NCI-H1092 treated with DMSO at 0.1 percent for 48 hours (cell line): ENCODE measurements at regions not wholly inside any gene's neighbourhood (a gene's known extent, or its start where the extent isn't known, plus 50 kb on each side); places are given as distances from the start of the nearest gene placed in this dataset.

ENCODE experiments used
- DNase-seq: peaks from one replicate; lab custom pipeline; 2025; lab: John Stamatoyannopoulos, UW

DNA sequence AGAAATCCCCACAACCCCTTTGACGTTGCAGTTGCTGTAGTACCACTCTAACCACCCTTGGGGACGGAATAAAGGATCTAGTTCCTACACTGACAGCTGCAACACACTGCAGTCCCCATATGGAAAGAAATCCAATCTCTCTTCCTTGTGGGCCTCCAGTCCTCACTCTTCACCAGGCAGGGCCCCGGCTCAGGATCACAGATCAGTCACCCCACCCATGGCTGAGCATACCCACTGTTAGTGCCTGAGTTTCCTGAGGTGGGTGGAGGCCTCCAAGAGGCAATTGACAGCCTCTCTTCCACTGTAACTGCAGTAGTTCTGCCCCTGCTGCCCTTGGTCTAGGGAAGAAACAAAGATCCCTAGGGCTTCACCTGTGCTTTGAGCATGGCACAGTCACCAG is 670.0 kb upstream of the CDH2 start:
- no peak for DNase-seq

DNA sequence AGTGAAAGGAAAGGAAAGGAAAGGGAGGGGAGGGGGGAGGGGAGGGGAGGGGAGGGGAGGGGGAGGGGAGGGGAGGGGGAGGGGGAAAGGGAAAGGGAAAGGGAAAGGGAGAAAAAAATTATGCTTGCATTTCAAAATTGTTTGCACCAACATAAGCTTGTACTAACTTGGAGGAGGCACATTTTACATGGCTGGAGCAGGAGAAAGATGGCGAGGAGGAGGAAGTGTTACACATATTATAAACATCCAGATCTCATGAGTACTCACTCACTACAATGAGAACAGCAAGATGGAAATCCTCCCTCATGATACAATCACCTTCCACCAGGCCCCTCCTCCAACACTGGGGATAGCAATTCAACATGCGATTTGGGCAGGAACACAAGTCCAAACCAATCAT is 660.2 kb upstream of the CDH2 start:
- no peak for DNase-seq

- no peak for DNase-seq
These were observed 658.0 kb upstream of the CDH2 start for GRCh38 chr18:28834889-28835288.

DNA sequence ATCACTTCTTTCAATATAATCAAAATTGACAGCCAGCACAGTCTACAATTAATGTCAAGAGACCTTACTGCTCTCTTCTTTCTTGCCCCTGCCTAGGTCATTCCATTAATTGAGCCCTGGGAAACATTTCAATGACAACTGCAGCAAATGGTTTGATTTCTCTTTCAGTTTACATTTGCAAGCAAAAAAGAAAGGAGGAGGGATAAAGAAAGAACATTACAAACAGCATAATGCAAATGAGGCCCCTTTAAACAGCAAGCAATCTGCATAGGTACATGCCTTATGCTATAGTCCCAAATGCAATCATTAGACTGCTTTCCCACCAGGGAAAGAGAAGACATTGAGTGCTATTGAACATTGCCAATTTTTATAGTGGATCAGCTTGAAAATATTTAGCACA is 655.0 kb upstream of the CDH2 start:
- no peak for DNase-seq

DNA sequence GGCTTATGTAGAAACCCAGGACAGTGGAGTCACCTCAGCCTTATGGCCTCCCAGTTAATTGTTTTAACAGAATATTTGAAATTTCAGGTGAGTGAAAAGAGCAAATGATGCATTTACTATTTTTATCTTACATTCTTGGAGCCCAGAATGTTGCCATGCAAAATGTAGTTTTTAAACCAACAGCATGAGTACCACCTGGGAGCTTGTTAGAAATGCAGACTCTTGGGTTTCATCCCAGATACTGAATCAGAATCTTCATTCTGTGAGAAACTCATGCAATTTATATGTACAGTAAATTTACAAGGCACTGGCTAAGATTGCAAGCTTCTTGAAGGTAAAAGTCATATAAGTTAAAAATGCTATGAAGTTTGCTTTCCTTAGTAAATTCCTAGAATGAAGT is 654.5 kb upstream of the CDH2 start:
- DNase-seq, result no peak

GRCh38 chr18:28826107-28826506 is 649.2 kb upstream of the CDH2 start:
- no peak for DNase-seq

DNA sequence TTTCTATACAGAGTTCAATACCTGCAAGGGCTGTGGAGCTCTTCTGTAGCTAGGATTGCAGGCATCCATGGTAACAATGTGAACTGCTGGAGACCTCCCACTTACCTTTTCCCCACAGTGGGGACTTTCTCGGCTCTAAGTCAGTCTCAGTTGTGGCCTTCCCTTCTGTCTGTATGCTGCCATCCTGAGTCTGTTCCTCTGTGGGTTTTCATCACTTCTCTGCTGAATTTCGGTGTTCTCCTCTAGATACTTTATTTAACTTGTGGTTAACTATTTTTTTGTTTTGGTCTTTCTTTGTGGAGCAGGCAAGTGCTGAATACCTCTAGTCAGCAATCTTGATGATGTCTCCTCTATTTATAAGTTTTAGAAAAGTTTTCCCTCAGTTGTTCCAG is 647.2 kb upstream of the CDH2 start:
- no peak for DNase-seq

- DNase-seq, result no peak
These were observed 646.7 kb upstream of the CDH2 start for GRCh38 chr18:28823506-28824182.

DNA sequence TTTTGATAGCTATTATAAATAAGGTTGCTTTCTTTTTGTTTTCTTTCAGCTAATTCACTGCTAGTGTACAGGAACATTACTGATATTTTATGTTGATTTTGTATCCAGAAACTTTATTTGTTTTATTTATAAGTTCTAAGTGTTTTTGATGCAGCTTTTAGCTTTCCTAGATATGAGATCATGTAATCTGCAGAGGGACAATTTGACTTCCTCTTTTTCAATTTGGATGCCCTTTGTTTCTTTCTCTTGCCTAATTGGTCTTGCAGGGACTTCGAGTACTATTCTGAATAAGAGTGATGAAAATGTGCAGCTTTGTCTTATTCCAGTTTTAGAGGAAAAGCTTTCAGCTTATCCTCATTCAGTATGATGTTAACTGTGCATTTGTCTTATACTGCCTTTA is 643.4 kb upstream of the CDH2 start:
- DNase-seq, result no peak

GRCh38 chr18:28816155-28816554 is 639.2 kb upstream of the CDH2 start:
- no peak for DNase-seq

DNA sequence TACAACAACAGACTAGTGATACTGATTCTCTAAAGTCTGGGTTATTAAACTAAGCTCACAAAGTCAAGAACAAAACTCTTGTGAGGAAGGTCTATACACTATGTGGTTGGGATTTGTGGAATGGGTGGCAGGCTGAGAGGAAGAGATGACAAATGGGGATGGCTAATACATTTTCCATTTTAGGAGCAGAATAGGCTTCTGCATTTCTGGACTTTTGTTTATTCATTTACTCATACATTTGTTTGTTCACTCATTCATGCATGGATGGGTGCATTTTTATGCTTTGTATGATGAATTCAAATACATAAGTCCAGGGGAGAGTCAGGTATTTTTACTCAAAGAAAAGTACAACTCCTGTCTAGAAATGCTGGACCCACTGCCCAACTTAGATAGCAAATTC is 637.4 kb upstream of the CDH2 start:
- DNase-seq, result no peak

DNA sequence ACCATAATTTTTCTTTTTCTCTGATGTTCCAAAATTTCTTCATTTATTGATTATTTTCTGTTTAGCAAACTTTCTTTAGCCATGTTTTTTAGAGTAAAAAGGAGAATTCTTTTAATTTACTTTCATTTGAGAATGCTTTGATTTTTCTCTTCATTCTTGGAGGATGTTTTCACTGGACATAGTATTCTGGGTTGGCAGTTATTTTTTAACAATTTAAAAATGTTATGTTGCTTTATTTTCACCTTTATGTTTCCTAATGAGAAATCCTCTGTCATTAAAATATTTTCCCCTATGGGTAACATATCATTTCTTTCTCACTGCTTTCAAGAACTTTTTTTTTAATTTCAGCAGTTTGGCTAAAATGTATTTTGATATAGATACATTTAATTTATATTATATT is 631.4 kb upstream of the CDH2 start:
- DNase-seq, result no peak

DNA sequence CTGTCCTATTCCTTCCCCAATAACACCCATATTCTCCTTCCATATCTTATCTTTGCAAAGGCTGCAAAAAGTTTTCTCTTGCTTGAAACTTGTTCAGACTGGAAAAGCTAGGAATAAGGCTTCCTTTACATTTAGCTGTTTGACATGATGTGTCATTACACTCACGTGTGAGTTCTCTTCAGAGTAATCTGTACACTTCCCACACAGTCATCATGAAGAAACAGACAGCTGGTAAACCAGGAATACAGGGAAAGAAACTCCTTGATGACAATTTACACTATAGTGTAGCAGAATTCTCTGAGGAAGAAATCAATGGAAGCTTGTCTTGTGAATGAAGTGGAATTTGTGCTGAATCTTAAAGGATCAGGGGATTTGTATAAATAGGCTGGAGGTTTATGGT is 628.6 kb upstream of the CDH2 start:
- no peak for DNase-seq

- no peak for DNase-seq
These were observed 627.7 kb upstream of the CDH2 start for GRCh38 chr18:28804512-28805202.

- no peak for DNase-seq
These were observed 625.6 kb upstream of the CDH2 start for GRCh38 chr18:28802546-28802945.

DNA sequence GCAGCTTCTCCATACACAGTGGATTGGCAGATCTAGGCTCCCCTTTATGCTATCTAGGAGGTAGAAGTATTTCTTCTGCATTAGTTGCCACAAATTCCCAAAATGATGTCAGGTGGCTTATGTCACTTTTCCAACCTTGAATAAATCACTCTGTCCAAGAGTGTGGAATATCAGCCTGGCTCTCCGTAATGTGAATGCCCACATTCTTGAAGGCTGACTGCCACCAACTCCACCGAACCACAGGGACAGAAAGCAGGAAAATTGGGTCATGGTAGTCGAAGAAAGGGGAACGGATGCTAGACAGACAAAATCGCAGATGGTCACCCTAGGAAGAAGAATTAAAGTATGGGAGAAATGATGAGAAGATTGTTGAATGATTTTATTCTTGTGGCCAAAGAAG is 624.9 kb upstream of the CDH2 start:
- no peak for DNase-seq

GRCh38 chr18:28794459-28795245 is 617.7 kb upstream of the CDH2 start:
- no peak for DNase-seq

DNA sequence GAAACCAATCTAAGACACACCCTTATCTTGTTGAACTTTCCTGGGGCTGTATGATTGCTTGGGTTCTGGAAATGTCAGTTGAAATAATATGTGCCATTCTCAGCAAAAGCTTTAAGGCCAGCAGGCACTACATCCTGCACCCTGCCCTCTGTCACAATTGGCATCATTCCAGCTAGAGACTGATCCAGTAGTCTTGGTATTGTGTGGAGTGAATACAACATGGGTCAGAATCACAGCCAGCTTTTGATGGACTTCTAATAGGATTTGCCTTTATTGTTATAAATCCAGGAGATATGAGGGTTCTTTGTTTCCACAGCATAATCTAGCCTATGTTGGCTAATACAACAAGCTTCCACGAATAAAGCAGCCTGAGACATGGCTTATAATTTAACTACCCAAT is 617.0 kb upstream of the CDH2 start:
- no peak for DNase-seq

DNA sequence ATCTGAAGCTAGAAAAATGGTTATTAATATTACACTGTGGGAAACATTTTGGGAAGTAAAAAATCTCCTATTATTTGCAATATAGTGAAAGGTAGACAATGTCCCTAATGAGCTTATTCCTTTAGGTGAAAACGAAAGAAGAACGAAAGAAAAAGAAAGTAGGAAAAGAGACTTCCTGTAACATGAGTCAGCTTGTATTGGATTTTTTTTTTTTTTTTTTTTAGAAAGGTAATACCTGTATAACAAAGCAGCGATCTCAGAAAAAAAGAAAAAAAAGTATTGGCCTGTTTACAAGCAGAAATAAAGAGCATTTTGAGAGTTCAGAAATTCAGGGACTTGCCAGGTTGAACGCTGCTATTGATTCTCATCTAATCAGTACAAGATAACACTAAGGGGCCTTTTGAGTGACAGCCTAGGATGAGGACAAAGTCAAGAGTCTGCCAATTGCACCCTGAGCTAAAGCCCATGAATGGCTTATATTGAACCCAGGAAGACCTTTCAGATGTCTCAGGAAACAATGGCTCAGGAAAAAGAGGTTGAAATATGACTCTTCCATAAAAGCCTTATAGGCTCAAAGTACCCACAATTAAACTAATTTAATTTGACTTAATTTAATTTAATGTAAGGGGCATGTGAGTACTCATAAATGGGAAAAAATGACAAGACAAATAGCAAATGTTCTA is 615.6 kb upstream of the CDH2 start:
- no peak for DNase-seq

GRCh38 chr18:28791101-28791500 is 614.2 kb upstream of the CDH2 start:
- DNase-seq, result no peak

DNA sequence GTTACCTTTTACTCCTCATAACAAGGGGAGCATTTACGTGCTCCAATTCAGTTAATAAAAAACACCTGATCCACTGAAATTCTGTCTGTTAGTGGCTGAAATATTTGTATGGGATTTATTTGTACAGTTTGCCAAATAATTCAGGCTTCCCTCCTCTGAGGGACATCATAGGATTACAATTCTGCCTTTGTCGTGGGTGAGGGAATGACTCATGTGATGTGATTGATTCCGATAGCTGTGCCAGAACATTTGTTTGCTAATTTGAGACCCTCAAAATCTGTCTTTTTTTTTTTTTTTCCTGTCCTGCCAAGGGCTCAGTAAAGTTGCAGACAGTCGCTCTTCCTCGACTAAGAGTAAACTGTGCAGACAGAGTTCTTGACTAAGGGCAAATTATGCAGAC is 612.6 kb upstream of the CDH2 start:
- DNase-seq, result no peak

DNA sequence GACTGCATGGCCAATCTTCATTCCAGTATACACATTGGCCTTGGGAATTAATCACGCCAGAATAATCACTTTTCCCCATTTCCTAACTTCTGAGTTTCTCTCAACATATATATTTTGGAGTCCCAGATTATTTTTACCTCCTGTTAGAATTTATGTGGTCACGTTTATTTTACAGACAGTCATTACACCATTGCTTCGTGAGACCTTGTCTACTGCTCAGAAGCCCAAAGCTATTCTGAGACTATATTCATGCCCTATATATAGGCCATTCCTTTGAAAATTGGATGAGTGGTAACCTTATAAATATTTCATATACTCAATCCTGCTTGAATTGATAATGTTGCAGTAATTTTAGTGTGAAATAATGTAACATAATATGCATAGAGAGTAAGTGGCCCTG is 610.0 kb upstream of the CDH2 start:
- no peak for DNase-seq
